GM18508 (cell line): ENCODE measurements at regions not wholly inside any gene's neighbourhood (a gene's known extent, or its start where the extent isn't known, plus 50 kb on each side); places are given as distances from the start of the nearest gene placed in this dataset.

ENCODE experiments used
- ATAC-seq: cut with Tn5 transposase; IDR thresholded peaks from one replicate; pipeline ENCODE4 v1.9.1; 2021; ENCODE audit warnings: moderate number of reproducible peaks; ENCODE audit not compliant: insufficient read depth, unreplicated experiment

GRCh38 chr1:239906394-239906793 is 185.3 kb upstream of the FMN2 start:
- no peak for ATAC-seq

DNA sequence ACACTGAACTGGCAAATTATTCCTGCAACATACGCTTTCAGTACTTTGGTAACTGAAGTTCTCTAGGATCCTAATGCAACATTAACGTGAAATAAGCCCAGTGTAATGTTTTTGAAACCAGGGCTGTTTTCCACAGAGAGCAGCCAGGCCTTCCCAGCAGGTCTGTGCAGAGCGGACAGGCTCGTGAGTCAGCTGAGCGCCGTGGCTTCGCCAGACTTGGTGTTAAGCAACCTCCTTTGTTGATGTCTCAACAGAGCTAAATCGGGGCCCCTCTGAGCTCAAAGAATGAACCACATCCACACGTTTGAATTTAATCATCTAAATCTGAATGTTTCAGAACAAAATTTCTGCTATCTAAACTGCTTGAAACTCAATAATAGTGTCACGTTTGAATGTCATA is 181.8 kb upstream of the FMN2 start:
- no peak for ATAC-seq

DNA sequence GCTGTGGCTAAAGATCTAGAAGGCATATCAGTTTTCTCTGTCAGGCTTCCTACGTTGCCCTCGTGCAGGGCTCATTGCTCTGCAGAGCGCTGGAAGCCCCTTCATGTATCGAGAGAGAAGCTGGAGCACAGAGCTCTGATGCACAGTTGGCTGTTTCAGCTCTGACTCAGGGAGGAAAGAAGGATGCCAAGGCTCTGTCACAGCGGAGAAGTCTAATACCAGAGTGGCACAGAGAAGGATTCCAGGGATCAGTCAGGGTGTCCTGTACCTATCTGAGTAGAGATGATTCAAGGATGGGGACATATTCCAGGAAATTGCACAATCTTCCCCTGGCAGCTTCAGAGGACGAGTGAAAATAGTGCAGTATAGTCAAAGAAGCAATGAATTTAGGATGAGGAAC is 179.2 kb upstream of the FMN2 start:
- ATAC-seq = no peak

- ATAC-seq = no peak
These were observed 178.5 kb upstream of the FMN2 start for GRCh38 chr1:239913141-239913585.

DNA sequence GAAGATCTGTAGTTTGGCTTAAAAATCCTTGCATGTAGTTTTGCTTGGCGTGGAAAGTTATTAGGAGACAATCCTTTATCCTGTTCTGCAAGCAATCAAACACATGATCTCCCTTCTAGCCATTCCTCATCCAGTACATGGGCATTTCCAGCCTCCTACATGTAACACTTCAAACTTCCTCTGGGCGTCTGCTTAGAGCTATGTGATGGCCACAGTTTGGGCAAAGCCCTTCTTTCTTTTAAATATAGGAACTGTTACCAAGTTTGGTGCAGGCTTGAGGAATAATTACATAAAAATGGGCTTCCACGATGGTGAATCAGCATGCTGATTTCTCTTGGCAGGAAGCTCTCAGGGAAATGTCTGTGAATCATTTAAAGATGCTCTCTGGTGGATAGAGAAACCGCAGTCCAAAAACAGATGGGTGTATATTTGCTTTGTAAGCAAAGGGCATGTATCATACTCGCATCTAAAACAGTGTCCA is 176.9 kb upstream of the FMN2 start:
- no peak for ATAC-seq

GRCh38 chr1:239918634-239919033 is 173.0 kb upstream of the FMN2 start:
- ATAC-seq = no peak

DNA sequence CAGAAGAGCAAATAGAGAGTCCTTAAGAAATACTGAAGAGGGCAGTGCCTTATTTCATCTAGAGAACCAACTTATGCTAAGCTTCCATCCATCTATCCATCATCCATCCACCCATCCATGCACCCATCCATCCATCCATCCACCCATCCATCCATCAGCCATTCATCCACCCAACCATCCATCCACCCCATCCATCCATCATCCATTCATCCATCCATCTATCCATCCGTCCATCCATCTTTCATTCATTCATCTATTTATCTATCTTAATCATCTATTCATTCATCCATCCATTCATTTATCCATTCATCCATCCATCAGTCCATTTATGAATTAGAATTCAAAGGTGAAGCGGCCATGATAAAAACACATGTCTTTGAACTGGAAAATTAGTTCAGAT is 171.5 kb upstream of the FMN2 start:
- no peak for ATAC-seq

- no peak for ATAC-seq
These were observed 168.7 kb upstream of the FMN2 start for GRCh38 chr1:239922778-239923522.

GRCh38 chr1:239924741-239925350 is 166.8 kb upstream of the FMN2 start:
- no peak for ATAC-seq

- ATAC-seq = no peak
These were observed 165.5 kb upstream of the FMN2 start for GRCh38 chr1:239926184-239926583.

GRCh38 chr1:239929317-239929716 is 162.4 kb upstream of the FMN2 start:
- ATAC-seq = no peak

DNA sequence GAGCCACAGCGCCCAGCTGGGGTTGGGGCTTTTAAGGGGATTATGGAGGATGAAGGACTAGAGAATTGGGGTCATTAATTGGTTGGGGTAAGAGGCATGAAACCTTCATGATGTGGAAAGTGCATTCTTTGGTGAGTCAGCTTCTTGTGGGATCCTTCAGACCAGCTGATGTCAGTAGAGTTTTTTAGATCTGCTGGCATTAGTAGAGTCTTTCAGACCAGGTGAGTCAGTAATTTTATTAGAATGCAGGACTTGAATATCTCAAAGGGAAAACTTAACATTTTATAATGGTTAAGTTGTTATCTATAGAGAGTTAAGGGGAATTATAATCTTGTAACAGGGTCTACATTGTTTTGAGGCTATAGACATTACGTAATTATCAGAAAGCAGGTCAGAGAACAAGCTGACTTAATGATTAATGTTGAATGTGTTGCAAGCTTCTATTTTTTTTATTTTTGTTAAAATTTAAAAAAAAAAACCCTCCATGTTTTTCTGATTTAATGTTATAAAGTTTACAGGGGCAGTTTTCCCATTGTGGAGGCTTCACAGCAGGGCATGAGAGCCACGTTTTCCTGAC is 160.9 kb upstream of the FMN2 start:
- no peak for ATAC-seq

DNA sequence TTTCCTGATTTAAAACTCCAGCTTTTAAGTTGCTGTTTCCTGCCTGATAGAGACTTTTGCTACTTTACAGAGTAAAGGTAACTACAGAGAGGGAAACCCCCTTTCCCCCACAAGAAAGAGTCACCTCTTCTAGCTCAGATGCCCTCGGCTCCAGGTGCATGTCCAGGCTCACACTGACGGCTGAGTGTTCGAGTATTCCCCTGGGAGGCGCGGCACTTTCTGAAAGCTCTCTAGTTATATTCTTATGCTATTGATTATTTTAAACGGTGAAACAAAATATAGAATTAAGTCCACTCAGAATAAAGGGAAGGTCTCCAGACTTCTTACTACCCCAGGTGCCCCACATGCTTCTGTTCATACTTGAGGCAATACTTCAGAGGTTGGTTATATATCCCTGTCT is 160.3 kb upstream of the FMN2 start:
- no peak for ATAC-seq

DNA sequence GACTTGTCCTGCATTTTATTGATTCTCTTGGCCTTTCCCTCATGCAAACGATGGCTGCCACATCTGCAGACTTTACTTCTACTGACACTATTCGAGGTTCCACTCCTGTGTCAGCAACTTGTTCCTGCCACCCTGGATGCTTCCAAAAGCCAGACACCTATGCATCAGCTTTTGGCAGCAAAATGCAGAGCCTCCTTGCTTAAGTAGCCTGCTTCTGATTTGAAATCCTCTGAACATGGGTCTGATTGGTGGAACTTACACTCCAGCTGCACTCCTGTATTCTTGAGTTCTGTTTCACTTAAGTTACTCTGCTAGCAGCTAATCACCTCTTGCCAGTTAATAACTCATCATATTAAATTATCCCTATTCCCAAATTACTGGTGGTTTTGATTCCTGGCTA is 152.1 kb upstream of the FMN2 start:
- no peak for ATAC-seq

DNA sequence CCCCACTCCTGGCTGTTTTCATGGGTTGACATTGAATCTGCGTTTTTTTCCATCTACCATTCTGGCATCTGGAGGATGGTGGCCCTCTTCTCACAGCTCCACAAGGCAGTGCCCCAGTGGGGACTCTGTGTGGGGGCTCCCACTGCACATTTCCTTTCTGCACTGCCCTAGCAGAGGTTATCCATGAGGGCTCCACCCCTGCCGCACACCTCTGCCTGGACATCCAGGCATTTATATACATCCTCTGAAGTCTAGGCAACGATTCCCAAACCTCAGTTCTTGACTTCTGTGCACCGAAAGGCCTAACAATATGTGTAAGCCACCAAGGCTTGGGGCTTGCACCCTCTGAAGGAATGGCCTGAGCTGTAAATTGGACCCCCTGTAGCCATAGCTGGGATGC is 147.9 kb upstream of the FMN2 start:
- ATAC-seq = no peak

GRCh38 chr1:239944666-239945065 is 147.0 kb upstream of the FMN2 start:
- no peak for ATAC-seq

DNA sequence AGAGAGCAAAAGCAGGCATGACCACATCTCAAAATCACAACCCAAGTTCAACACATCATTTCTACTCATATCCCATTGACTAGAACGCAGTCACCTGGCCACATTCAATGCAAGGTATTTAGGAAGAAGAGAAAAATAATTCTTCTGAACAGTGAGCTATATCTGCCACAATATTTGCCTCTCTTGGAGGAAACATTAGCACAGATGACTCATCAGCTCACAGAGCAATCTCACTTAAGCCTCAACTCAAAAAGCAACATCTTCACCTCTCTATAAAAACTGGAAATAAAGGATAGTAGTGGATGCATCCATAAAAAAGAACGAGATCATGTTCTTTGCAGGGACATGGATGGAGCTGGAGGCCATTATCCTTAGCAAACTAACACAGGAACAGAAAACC is 143.9 kb upstream of the FMN2 start:
- ATAC-seq = no peak

DNA sequence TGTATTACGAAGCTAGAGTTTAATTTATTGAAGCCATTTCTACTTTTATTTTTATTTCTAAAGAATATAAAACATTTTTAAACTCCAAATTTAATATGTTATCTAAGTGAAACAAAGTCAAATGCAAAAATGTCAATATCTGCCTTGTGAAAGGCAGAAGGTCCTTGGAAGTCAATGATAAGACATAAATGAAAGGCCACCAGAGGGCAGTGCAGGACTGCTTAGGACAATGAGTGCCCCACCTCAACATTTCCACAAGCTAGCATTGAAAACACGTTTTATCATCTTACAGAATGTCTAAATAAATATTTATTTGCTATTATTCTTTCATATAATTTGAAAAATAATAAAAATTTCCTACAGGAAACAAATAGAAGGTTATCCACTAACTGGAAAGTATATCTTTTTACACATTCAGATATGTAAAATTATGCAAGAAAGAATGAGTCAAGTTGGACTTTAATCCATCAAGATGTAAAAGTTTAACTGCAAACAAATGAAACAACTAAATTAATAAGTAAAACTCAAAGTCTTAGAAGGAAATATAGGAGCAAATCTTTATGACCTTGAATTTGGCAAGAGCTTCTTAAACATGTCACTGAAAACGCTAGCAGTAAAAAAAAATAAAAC is 140.1 kb upstream of the FMN2 start:
- ATAC-seq = no peak

GRCh38 chr1:239952348-239953308 is 139.1 kb upstream of the FMN2 start:
- ATAC-seq = no peak

DNA sequence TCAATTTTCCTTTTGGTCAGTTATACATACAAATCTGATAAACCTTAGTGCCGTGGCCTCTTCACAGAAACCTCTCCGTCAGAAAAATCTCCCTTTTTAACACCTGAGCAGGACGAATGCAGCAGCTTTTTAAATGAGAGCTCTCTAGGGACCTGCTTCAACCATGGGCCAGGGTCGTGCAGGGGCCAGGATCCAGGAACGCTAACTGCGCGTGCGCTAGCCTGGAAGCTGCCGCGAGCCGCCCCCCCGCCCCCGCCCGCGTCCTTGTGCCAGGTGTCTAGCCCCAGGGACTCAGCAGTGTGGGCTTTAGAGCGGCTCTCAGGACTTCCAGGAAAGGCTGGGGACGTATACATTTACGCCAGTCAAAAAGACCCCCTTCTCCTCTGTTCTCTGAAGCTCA is 136.8 kb upstream of the FMN2 start:
- no peak for ATAC-seq
